ENCODE measurements at regions not wholly inside any gene's neighbourhood (a gene's known extent, or its start where the extent isn't known, plus 50 kb on each side); places are given as distances from the start of the nearest gene placed in this dataset.

DNA sequence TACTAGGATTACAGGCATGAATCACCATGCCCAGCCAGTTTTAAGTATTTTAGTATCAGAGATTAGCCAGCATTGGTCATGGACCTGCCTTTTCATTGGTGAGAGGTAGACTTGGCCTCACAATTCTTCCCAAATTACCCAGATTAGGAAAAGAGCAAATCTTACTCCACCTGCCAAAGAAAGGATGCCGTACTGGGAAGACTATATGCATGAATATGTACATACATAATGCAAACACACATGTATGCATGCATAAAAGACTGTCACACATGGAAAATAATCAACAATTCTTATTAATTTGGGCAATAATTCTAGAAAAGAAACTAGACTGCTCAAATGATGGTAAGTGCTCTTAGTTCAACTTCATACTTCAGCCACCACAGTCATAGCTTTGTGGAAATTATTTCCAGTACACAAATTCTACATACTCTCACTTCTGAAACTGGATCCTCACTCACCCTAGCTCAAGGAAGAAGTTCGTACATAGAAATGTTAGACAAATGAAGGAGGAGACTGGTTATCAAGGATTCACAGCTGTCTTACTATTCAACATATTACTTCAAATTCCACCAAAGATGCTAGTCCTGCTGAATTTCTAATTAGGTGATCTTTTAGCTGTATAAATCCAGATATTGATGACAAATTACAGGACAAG lies 73.7 kb downstream of the MINAR2 start:
- no peak for DNase-seq (ENCODE audit: low read depth, low spot score)

DNA sequence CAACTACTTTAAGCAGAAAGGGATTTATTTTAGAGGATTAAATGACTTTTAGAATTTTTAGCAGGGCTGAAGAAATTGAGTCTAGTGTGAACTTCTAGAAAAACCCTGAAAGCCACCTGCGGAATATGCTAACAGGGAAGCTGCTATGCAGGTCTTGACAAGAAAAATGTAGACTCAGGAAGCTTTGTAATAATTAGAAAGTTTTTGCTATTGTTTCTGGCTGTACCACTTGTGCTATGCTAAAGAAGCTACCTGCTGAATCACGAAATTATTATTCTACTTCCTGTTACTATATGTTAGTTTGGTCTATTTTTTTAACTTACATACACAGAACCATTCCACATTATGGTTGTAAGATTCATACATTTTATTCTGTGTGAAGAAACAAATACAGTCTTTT lies 74.0 kb upstream of the CHSY3 start:
- no peak for DNase-seq (ENCODE audit: low read depth, low spot score)

- no peak for DNase-seq (ENCODE audit: low read depth, low spot score)
Measured at GRCh38 chr5:129836321-129836720, 67.9 kb upstream of the CHSY3 start.

DNA sequence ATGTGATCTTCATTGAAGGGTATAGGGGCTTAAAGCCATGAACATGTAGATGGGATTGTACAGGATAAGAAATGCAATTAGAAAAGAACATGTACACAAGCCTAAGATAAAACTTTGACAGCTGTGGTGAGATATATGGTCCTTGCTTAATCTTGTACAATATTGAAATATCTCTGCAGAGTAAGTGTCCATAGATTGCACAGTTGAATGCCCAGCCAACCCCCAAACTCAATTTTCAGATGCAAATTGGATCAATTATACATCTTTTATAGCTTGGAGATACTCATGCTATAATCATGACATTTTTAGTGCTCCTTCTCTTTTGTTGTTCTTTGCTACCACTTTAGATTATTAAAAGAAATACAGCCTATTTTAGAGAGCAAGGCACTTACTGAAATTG lies 59.5 kb upstream of the CHSY3 start:
- no peak for DNase-seq (ENCODE audit: low read depth, low spot score)

GRCh38 chr5:129852747-129853352 lies 51.4 kb upstream of the CHSY3 start:
- peak; percentile 12 for DNase-seq (ENCODE audit: low read depth, low spot score)

DNA sequence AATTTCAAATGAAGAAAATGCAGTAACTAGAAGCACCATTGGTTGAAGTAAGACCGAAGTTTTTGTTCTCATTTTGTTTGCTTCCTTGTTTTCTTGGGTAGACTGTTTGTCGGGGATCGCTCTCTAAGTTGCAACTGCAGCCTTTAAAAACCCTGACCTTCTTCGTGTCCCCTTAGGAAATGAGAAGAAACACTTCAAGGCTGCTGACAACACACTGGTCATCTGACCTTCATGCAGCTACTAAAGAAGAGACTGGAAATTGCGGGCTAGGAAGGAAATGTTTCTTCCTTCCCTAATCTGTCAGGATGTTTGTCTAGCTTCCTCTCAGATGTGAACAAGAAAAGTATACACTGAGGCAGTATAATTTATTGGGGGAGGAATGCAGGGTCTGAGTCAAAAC lies 50.7 kb upstream of the CHSY3 start:
- no peak for DNase-seq (ENCODE audit: low read depth, low spot score)

Measured in iPS DF 19.7 (cell line).